ENCODE measurements at regions not wholly inside any gene's neighbourhood (a gene's known extent, or its start where the extent isn't known, plus 50 kb on each side); places are given as distances from the start of the nearest gene placed in this dataset.

- Histone ChIP-seq H3K36me3 (no peaks in the 10 kb centered on the region), H3K9me3 (ENCODE audit: severe bottlenecking) (no peaks in the 10 kb centered on the region), H3K4me3 (ENCODE audit: low read depth, low read length) (no peak overlapping the region), H3K27ac (no peak overlapping the region), H3K27me3 (ENCODE audit: insufficient read depth, low read depth, severe bottlenecking) (no peaks in the 10 kb centered on the region)
- no peak for DNase-seq
- no peak for TF ChIP-seq CTCF (IDR thresholded peaks at IDR 0.05; ENCODE audit: low read depth, low read length)
Observed at GRCh38 chr3:18579661-18580060, 154.5 kb upstream of the SATB1 start.

GRCh38 chr3:18575573-18575972 is 150.4 kb upstream of the SATB1 start:
- H3K36me3 ChIP-seq = no peaks in the 10 kb centered on the region
- H3K4me3 ChIP-seq (ENCODE audit: low read depth, low read length) = no peak overlapping the region
- H3K9me3 ChIP-seq (ENCODE audit: severe bottlenecking) = no peaks in the 10 kb centered on the region
- DNase-seq = no peak
- no peaks in the 10 kb centered on the region for H3K27me3 ChIP-seq (ENCODE audit: insufficient read depth, low read depth, severe bottlenecking)
- TF ChIP-seq CTCF (IDR thresholded peaks at IDR 0.05; ENCODE audit: low read depth, low read length) = no peak
- no peak overlapping the region for H3K27ac ChIP-seq

- Histone ChIP-seq H3K36me3 (no peaks in the 10 kb centered on the region), H3K9me3 (ENCODE audit: severe bottlenecking) (no peaks in the 10 kb centered on the region), H3K27me3 (ENCODE audit: insufficient read depth, low read depth, severe bottlenecking) (no peaks in the 10 kb centered on the region), H3K4me3 (ENCODE audit: low read depth, low read length) (no peak overlapping the region), H3K27ac (no peak overlapping the region)
- TF ChIP-seq CTCF (IDR thresholded peaks at IDR 0.05; ENCODE audit: low read depth, low read length) = no peak
- no peak for DNase-seq
Observed at GRCh38 chr3:18572809-18573208, 147.7 kb upstream of the SATB1 start.

GRCh38 chr3:18567293-18567692 is 142.2 kb upstream of the SATB1 start:
- Histone ChIP-seq H3K4me3 (ENCODE audit: low read depth, low read length) (no peak overlapping the region), H3K36me3 (no peaks in the 10 kb centered on the region)
- no peak for TF ChIP-seq CTCF (IDR thresholded peaks at IDR 0.05; ENCODE audit: low read depth, low read length)

GRCh38 chr3:18562364-18563154 is 137.4 kb upstream of the SATB1 start:
- Histone ChIP-seq H3K27me3 (ENCODE audit: insufficient read depth, low read depth, severe bottlenecking) (no peaks in the 10 kb centered on the region), H3K9me3 (ENCODE audit: severe bottlenecking) (no peaks in the 10 kb centered on the region), H3K27ac (no peak overlapping the region), H3K36me3 (no peaks in the 10 kb centered on the region), H3K4me3 (ENCODE audit: low read depth, low read length) (no peak overlapping the region)
- no peak for TF ChIP-seq CTCF (IDR thresholded peaks at IDR 0.05; ENCODE audit: low read depth, low read length)
- no peak for DNase-seq

More at GRCh38 chr3:18567293-18567692, 142.2 kb upstream of the SATB1 start:
- no peak overlapping the region for H3K27ac ChIP-seq
- H3K27me3 ChIP-seq (ENCODE audit: insufficient read depth, low read depth, severe bottlenecking) = no peaks in the 10 kb centered on the region
- DNase-seq = no peak
- no peaks in the 10 kb centered on the region for H3K9me3 ChIP-seq (ENCODE audit: severe bottlenecking)

Measured in WERI-Rb-1 (cell line).